RWPE1 (cell line): ENCODE measurements at regions not wholly inside any gene's neighbourhood (a gene's known extent, or its start where the extent isn't known, plus 50 kb on each side); places are given as distances from the start of the nearest gene placed in this dataset.

Experiments used
- CTCF ChIA-PET: fragments of 350-600 bp; sonication (Branson Sonifier 250); formaldehyde crosslinking; extraction: SDS; loops from one replicate; lab custom pipeline; 2021; lab: Yijun Ruan, JAX
- POLR2A ChIA-PET: fragments of 400-600 bp; formaldehyde crosslinking; extraction: SDS; loops from one replicate; lab custom pipeline; 2020; ENCODE audit warnings: antibody characterized with exemption; ENCODE audit not compliant: low non-redundant PET; lab: Yijun Ruan, JAX
- DNase-seq: peaks from one replicate; pipeline ENCODE4 v3.0.0; 2012; ENCODE audit warnings: low spot score
- H3K27ac ChIP-seq: fragments of 450-650 bp; 2 replicates; pipeline ENCODE4 v1.5.1; 2017
- CTCF ChIP-seq: fragments of 450-650 bp; conservative IDR thresholded peaks from 2 replicates; pipeline ENCODE4 v1.5.1; 2017; ENCODE audit warnings: low read depth, mild to moderate bottlenecking

DNA sequence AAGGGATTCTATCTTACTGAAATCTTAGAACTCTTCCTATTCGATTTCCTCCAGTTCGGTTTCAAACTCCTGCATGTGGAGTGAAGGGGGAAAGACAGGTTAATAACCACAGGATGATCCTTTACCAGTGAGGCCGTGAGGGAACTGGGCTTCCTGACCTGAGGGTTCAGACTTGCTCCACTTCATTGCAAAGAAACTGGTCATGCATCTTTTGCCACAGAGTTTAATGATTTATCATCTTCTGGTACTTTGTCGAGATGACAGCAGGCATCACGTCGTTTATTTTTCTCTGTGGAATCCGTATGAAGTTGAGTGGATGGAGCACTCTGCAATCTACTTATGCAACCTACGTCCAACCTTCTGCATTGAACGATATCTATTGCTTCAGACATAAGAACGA, 145.9 kb upstream of the NLGN4X start:
- no peak overlapping the region for H3K27ac ChIP-seq
- CTCF ChIA-PET: no interaction called here
- TF ChIP-seq CTCF: no peak
- DNase-seq: no peak
- POLR2A ChIA-PET: no interaction called here

DNA sequence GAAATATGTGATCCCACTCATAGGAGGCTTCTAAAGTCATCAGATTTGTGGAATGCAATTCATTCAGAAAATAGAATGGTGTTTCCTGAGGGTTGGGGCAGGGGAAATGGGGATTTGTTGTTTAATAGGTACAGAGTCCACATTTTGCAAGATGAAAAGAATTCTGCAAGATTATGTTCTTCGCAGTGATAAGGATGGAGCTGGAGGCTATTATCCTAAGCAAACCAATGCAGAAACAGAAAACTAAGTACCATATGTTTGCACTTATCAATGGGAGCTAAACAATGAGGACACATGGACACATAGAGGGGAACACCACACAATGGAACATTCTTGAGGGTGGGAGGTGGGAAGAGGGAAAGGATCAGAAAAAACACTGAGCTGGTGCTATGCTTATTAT, 144.3 kb upstream of the NLGN4X start:
- CTCF ChIA-PET: no interaction called here
- no peak overlapping the region for H3K27ac ChIP-seq
- DNase-seq: no peak
- POLR2A ChIA-PET: no interaction called here
- TF ChIP-seq CTCF: no peak

DNA sequence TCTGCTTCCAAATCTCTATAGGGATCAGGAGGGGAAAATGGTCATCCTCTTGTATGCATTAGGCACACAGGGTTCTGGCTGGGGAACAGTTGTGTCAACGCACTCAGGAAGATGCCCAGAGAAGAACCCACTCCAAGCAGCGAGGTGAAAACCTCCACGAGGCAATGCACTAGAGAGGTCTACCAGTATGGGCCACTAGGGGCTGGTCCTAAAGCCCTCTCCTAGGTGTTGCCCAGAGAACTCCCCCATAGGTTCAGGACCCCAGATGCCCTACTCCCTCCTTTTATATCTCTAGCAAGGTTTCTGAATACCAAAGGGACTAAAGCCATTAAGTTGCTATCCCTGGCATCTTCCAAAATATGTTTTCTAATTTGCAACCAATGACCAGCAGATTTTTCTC, 142.7 kb upstream of the NLGN4X start:
- H3K27ac ChIP-seq: no peak overlapping the region
- CTCF ChIA-PET: no interaction called here
- TF ChIP-seq CTCF: no peak

DNA sequence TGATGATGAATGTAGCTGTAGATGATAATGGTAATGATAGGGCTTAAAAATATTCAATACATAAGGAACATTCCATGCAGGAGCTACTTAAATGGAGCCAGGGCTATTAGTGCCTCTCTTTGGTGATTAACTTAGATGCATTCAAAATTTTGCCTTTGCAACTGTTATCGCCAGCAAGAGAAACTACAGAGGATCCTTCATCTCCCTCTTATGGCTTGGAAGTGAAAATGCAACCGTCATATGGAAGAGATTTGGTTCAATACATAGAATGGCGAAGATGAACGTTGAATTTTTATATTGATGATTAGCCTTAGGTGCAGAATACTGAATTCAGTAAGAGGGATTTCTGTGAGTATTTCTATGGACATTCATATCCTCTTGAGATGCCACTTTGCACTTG, 134.5 kb upstream of the NLGN4X start:
- no peak for DNase-seq
- TF ChIP-seq CTCF: no peak
- POLR2A ChIA-PET: no interaction called here
- H3K27ac ChIP-seq: no peak overlapping the region
- CTCF ChIA-PET: no interaction called here

More for the DNA sequence above, 142.7 kb upstream of the NLGN4X start:
- POLR2A ChIA-PET: no interaction called here
- no peak for DNase-seq

DNA sequence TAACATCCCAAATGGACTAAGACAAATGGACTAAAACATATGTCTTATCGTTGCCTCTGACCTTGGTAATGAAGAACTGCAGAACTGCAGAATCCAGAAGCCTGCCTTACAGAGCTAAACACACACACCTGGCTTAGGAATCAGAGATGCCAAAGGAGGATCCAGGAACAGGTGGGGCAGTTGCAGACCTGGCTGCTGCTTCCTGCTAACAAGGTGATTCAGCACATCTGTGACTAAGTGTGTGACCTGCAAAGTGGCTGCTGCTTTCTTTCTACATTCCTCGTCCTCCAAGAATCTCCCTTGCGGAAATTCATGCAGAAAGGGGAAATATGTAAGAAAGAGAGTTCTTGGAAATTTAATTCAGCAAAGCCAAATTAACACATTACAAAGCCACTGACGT, 96.8 kb upstream of the NLGN4X start:
- DNase-seq: no peak
- H3K27ac ChIP-seq: no peak overlapping the region
- TF ChIP-seq CTCF: no peak
- CTCF ChIA-PET: no interaction called here
- POLR2A ChIA-PET: no interaction called here

GRCh38 chrX:6313356-6313755, 84.7 kb upstream of the NLGN4X start:
- ChIA-PET POLR2A (no interaction called here), CTCF (interaction anchor here (0.6 kb wide), 1 partner anchor 78 kb away, joined by 3 read pairs; no protein-coding TSS in a partner anchor)
- no peak for DNase-seq

More at GRCh38 chrX:6313356-6313755, 84.7 kb upstream of the NLGN4X start:
- TF ChIP-seq CTCF: no peak
- no peak overlapping the region for H3K27ac ChIP-seq
